Bone marrow (tissue), 2 donors: ENCODE measurements at regions not wholly inside any gene's neighbourhood (a gene's known extent, or its start where the extent isn't known, plus 50 kb on each side); places are given as distances from the start of the nearest gene placed in this dataset.
"Not testable (repeated sequence)": the region's sequence is repeated elsewhere in the genome, so short reads cannot be mapped to it uniquely, and the experiment has no call there.

Experiments
- DNase-seq, 2 donors: peaks; one replicate each; lab custom pipeline; 2025; lab: John Stamatoyannopoulos, UW

DNA sequence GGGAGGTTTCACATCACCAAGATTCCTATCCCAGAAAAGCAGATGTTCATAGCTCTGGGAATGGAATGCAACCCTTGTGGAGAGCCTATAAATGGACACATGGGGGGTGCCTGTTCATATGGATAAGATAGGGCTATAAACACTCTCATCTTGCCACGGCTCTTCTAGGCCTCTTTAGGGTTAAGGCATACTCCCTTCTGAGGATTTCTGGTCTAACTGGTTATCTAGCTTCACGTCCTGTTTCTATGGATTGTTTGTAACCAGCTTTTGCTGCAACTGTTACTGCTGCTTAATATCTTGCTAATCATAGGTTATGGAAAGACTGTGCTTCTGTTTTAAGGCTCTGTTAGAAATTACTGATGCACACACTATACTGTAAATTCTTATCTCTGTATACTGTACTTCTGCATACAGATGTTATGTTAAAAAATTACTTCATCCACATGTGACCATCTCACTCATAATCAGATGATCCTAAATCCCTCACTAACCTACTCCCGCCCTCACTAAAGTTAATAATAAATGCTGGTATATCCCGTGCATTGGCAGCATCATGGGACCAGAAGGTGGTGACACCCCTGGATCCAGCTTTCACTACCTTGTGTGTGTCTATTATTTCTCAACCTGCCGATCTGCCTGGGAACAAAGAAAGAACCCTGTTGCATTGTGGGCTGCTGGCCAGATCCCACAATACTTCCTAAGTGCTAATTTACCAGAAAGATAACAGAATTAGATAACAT is 68.7 kb downstream of the PRKAB2 start:
- DNase-seq = not testable (repeated sequence)

- DNase-seq = no peak
Observed at GRCh38 chr1:147099192-147099591, 73.1 kb downstream of the PRKAB2 start.

DNA sequence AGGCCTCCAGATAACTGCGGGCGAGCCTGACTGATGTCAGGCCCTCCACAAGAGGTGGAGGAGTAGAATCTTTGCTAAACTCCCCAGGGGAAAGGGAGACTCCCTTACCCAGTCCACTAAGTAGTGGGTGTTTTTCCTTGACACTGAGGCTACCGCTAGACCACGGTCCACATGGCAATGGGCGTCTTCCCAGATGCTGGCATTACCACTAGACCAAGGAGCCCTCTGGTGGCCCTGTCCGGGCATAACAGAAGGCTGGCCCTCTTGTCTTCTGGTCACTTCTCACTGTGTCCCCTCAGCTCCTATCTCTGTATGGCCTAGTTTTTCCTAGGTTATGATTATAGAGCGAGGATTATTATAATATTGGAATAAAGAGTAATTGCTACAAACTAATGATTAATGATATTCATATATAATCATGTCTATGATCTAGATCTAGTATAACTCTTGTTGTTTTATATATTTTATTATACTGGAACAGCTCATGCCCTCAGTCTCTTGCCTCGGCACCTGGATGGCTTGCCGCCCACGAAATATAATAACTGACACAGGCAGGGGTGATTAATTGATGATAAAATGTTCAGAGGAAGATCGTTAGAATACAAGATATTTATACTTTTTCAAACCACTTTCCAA is 73.8 kb downstream of the PRKAB2 start:
- DNase-seq = not testable (repeated sequence)

DNA sequence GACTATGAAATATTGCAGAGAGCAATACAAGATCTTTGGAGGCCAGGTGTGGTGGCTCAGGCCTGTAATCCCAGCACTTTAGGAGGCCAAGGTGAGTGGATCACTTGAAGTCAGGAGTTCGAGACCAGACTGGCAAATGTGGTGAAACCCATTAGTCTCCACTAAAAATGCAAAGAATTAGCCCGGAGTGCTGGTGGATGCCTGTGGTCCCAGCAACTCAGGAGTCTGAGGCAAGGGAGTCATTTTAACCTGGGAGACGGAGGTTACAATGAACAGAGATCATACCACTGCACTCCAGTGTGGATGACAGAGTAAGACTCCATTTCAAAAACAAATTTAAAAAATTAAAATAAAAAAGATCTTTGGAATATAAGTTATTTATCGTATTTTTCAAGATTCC is 76.6 kb downstream of the PRKAB2 start:
- no peak for DNase-seq

DNA sequence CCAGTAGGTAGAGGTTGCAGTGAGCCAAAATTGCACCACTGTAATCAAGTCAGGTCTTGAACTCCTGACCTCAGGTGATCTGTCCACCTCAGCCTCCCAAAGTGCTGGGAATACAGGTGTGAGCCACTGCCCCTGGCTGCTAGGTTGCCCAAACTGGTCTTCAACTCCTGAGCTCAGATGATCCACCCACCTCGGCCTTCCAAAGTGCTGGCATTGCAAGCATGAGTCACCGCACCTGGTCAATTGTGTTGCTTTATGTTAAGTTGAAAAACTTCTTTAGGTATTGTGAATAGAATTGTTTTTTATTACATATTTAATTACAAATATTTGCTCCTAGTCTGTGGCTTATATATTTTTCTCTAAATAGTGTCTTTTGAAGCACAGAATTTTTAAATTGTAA is 80.5 kb downstream of the PRKAB2 start:
- DNase-seq = no peak

DNA sequence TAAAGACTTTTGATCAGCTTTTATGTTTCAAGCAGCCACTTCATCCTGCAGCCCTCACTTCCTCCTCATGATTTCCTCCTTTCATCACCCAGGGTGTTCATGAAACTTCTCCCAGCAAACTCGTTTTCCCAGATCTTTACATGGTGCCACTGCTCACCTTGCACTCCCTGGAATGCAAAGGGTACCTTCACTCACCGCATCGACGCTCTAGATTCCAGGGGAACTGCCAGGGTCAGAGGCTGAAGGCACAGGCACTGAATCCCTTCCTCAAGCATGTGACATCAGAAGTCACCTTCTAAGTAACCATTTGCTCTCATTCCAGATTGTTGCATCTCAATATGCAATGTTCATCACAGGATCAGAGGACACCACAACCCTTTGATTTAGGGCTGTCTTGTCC is 82.8 kb downstream of the PRKAB2 start:
- no peak for DNase-seq

DNA sequence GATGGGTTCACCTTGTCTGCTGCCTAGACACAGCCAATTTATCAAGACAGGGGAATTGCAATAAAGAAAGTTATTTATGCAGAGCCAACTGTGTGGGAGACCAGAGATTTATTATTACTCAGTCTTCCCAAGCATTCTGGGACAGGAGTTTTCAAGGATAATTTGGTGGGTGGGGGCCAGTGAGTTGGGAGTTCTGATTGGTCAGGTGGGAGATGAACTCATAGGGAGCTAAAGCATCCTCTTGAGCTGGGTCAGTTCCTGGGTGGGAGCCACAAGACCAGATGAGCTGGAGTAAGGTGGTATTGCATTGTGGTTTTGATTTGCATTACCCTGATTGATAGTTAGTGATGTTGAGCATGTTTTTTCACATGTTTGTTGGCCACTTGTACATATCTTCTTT is 86.1 kb downstream of the PRKAB2 start:
- DNase-seq = no peak

DNA sequence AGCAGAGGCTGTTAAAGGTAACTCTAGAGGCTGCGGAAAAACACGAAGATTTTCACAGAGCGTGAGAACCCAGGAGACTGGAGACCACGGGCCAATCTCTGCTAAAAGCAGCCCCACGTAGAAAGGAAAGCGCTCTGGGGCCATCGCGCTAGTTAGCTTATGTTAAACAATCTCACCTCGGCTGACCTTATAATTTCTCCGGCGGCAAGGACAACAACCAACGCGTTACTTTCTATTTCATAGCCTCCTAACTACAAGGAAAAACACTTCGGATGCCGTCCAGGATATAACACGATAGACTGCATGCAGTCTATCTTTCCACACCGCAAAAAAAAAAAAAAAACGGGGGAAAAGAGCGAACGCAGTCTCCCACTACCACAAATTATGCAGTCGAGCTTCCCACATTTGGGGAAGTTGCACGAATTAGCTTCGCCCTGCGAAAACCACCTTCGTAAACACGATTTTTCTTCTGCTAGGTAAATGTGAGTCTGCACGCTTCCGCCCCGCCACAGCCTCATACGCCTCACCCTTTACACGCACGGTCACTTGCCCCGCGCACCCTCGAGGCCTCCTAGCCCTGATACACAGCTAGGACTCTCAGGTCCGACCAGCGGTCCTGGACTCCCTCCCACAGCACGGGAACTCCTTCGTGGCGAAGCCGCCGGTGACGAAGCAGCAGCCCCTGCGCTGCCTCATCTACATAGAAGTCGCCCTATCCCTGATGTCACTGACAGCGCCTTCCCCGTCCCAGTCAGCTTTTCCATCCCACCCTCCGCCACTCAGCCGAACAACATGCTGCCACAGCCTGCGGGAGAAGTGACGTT is 87.8 kb downstream of the PRKAB2 start:
- DNase-seq = peak in 1 of 2 donors; percentile 55

- DNase-seq = no peak
Observed at GRCh38 chr1:147083919-147084272, 88.4 kb downstream of the PRKAB2 start.

DNA sequence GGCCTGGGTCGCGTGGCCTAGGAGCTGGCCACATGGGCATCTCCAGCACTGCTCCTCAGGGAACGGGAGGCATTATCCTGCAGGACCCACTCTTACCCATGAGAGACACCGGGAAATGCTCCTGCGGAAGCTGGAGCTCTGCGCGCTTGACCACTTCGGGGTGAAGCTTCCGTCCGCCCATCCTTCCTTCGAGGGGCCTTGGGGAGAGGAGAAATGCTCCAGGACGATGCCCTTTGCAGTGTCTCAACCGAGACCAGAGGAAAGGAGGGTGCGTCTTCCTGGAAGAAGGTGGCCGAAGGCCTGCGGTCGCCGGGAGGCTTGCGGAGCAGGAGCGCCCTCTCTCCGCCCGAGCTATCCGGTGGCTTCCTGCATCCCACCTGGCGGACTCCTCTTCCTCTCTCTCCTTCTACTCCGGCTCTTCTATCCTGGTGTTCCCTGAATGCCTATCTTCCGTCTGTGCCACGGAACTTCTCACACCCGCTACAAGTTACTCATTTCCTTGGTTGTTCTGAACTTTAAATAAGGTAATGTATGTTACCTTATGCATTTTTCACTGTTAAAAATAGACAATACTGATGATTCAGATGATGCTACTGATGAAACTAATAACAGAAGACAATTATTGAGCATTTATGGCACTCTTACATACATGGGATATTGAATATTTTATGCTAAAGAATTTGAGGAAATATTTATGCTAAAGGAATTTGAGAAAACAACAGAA is 91.4 kb downstream of the PRKAB2 start:
- DNase-seq = no peak

DNA sequence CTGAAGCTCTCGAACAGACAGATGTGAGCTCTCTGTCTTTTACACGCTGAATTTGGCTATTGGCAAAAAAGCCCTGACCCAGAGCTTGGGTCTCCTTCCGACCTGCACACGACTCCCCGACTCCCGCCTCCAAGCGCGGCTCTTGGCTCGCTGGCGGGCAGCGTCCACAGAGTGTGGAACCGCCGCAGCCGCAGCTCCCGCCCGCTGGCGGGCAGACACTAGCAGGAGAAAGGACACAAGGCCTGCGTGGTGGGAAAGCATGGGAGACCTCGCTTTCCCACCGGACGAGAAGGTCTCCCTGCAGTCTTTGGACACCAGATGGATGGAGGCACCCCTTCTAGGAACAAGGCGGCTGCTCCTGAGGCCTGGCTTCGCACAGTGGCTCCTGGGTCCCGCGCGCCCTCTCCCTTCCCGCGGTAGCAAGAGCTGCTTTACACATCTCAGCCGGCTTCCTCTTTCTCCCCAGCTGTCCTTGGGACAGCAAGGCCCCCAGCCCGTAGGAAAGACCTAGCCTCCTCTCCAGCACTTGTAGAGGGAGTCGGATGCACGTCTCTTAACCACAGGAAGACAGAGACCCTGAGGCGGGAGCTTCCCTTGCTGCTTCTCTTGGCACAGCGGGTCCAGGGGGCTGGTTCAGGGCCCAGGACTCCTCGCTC is 92.1 kb downstream of the PRKAB2 start:
- DNase-seq = peak in 1 of 2 donors; percentile 6

GRCh38 chr1:147079400-147080005 is 92.8 kb downstream of the PRKAB2 start:
- DNase-seq = no peak

- DNase-seq = no peak
Observed at GRCh38 chr1:147078606-147079399, 93.5 kb downstream of the PRKAB2 start.

DNA sequence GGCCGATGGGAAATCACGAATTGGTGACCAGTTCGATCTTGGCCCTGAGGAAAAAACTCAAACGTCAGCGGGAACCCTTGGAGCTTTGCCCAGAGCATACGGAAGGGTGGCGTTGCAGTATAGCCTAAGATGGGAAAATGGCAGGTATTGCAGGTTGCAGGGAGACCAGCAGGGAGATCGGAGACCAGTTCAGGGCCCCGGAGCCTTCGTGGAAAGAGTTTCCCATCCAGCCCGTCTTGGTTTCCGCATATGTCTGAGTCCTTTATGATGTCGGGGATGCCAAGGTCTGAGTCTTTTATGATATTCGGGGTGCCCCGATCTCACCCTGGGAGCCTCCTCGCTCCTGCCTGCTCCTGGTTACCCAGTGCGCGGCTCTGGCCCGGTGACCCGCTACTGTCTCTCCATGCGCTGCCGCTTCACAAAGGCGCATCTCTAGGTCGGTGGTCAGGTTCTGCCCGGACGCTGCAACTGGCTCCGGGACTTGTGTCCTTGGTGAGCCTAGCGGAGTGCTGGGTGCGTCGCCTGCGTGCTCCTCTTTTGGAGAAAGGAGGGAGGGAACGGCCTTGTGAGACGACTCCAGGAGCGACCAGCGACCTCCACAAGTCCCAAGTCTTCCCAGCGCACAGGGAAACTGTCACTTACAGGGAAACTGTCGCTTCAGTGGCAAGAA is 94.2 kb downstream of the PRKAB2 start:
- DNase-seq = no peak

DNA sequence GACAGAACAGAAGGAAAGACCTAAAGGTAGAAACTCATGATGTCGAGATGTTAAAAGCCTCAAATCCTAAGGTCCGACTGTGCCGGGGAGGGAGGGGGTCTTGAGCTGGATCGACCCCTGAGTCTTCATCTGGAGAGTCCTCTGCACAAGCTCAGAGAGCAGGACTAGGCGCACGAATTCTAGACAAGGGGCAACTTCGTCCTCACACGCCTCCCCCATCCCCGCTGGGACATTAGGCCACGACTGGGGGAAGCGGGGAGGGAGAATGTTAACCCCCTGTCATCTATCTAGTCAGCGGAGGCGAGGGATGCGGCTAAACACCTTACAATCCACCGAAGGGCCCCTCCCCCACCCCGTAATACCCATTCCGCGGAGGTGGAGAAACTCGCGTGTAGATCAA is 94.7 kb downstream of the PRKAB2 start:
- no peak for DNase-seq

DNA sequence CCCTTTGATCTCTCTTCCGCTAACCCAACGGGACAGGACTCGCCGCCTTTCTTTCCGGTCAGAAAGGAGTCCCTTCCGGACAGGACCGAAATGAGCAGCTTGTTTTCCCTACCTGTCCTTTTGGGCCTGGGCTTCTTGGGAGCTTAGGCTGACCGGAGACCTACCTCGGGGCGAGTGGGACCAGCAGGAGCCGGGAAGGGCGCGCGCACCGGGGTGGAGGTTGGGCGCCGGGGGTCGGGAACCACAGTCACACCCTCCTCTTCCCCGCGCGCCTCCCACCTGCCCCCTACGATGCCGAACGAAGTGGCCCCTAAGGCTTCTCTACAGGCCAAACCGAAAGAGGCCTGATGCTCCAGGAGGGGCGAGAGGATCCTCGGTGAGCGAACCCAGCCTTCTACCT is 95.2 kb downstream of the PRKAB2 start:
- DNase-seq = no peak

- no peak for DNase-seq
Observed at GRCh38 chr1:147076442-147076841, 95.8 kb downstream of the PRKAB2 start.

DNA sequence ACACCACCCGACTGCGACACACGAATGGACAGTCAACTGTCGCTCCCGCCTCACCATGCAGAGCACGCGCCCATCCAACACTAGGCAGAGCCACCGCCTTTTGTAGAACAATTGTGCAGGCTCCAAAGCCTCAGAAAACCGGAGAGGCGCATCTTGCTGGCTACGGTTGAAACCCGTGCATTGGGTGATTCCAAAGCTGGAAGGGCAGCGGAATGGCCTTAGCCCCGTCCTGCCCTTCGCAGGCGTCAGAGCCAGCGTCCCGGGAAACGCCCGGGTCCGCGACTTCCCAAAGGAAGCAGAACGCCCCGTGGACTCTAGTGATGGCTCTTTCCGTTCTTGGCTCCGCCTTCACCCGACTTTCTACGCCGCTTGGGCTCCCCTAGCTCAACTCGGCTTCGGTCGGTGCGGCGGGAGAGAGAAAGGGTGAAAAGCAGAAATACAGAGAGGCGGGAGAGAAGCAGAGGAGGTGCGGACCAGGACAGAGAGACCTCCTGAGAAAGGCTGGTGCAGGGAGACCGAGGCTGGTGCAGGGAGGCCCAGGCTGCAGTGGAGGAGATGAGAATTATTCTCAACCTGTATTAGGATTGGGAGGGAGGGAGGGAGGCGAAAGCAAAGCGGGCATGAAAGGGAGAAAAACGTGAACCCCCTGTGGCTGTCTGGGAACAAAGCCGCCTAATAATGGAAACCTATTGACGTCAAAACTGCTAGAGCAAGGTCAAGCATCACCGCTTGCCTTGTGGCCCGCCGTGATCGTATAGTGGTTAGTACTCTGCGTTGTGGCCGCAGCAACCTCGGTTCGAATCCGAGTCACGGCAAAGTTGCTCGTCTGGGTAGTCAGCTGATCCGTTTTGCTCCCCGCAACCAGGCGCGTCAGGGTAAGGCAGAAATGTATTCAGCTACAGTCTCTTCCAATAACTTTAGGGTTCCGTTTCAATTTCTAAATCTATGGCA is 99.5 kb downstream of the PRKAB2 start:
- DNase-seq = no peak

DNA sequence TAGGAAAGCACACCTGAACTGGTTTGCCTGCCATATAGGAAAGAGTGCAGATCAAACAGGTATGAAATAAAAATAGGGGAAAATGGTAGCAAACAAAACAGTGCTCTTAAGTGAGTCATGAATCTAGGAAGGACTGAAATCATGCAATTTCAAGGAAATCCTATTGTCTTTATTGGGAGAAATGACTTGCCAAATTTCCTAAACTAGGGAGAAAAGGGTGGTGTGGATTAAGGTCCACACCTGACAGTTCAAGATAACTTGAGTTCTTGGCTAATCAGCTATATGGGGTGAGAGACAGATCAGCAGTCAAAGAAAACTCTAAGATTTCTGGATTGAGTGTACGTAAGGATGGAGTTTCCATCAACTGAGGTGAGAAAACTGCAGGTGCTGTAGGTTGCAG is 101.1 kb downstream of the PRKAB2 start:
- DNase-seq = no peak
